Medulla oblongata (tissue), 1 donor: ENCODE measurements at regions not wholly inside any gene's neighbourhood (a gene's known extent, or its start where the extent isn't known, plus 50 kb on each side); places are given as distances from the start of the nearest gene placed in this dataset.
"Not testable (repeated sequence)": the region's sequence is repeated elsewhere in the genome, so short reads cannot be mapped to it uniquely, and the experiment has no call there.

Experiments
- DNase-seq: peaks from one replicate; pipeline ENCODE4 v3.0.0-alpha.2; 2015; ENCODE audit errors: extremely low spot score

DNA sequence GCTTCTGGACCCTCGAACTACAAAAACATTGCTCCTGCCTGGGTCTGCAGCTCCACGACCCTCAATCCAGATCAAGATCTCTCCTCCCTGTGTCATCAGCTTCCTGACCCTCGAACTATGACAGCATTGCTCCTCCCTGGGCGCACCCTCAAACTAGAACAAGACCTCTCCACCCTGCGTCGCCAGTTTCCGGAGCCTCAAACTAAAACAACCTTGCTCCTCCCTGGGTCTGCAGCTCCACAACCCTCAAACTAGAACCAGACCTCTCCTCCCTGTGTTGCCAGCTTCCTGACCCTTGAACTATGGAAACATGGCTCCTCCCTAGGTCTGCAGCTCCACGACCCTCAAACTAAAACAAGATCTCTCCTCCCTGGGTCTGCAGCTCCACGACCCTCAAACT is 339.7 kb upstream of the SULF2 start:
- DNase-seq, result no peak

- DNase-seq, result no peak
Observed at GRCh38 chr20:48124181-48124782, 339.0 kb upstream of the SULF2 start.

GRCh38 chr20:48120120-48120519 is 334.8 kb upstream of the SULF2 start:
- no peak for DNase-seq

DNA sequence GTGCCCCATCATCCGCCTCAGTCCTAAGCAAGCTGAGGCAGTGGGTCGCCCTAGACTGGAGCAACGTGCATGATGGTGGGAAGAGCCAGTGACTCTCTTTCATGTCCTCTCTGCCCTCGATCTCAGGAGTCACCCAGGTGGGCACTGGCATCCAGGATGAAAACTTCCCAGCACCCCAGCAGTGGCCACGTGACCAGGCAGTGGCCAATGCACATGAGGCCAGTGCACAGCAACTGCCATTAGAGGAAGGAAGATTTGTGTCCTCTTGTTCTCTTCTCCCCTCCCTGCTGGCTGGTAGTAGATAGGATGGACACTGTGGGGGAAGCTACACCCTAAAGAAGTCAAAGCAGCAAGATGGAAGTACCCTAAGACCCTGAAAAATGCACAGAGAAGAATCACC is 334.1 kb upstream of the SULF2 start:
- not testable (repeated sequence) for DNase-seq

DNA sequence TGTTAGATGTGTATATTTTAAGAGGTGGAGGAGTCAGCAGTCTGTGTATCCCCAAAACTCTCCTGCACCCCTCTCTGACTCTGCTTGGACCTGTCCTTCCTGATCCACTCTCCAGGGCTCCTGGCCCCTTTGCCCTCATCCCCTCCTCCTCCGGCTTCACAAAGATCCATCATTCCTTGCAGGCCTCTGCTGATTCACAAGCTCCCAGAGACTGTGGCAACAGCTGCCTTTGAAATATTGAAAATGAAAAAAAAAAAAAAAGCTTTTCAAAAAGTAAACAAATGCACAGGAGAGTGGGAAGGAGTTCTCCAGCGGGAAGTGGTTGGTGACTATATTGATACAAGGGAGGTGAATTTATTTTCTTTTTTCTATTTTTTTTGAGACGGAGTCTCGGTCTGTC is 330.2 kb upstream of the SULF2 start:
- DNase-seq, result no peak

GRCh38 chr20:48107560-48107959 is 322.3 kb upstream of the SULF2 start:
- no peak for DNase-seq

GRCh38 chr20:48106428-48106827 is 321.1 kb upstream of the SULF2 start:
- no peak for DNase-seq

DNA sequence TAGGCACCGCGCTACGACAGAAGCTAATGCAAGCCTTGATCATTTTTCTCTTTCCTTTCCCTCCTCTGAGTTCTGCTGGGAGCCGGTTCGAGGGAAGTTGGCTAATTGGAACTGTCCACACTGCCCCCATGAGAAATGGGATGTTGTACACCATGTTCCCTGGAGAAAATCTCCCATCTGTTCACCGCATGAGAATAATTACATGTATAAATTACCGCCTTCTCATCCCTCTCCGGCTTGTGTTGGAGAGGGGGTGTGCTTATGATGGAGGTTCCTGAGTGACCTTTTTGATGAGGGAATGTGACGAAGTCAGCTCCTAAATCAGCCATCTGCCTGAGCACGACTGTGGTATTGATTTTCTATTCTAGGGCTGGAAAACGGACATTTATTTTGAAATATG is 320.2 kb upstream of the SULF2 start:
- no peak for DNase-seq

- DNase-seq, result peak; percentile 6
Observed at GRCh38 chr20:48102931-48103660, 317.8 kb upstream of the SULF2 start.

DNA sequence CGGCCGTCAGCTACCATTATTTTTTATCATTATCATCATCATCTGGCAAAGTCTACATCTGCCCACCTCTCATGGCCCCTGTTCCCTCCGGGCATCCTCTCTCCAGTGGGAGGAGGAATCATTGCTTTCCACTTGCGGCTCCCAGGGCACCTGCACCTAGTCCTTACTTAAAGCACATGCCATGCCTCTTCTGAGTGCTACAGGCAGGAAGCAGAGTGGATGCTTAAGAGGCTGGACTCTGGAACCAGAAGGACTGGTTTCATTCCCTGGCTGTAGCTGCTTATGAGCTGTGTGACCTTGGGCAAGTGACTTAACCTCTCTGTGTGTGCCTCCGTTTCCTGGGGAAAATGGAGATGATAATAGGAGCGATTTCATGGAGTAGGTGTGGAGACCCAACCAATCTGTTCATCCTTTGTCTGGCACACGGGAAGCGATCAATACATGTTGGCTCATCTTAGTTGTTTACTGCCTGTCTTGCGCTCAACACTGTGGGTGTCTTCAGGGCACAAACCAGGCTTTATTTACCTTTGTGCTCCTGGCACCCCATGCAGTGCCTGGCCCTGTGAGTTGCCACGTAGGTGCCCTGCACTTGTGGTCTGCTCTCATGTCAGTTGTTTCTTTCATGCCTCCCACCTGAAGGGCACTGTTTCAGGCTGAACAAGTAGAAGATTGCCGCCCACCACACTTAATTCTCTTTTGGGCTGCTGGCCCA is 317.0 kb upstream of the SULF2 start:
- DNase-seq, result no peak

DNA sequence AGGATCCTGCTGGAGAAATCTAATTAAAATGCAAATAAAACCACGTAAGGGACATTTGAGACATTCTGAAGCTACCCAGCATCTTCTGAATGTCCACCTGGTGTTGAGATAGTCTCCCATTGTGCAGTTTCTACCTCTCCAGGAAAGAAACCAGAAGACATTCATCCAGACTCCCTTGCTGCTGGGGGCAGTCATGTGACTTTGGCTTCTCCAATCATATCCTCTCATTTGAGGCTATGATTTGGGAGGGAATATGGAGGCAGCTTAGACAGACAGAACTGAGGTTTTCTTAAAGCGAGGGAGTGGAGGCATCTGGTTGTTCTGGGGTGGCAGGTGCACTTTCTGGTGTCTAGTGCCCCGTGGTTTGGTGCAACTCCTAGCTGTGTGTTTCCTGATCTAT is 315.2 kb upstream of the SULF2 start:
- DNase-seq, result no peak

GRCh38 chr20:48098866-48099265 is 313.6 kb upstream of the SULF2 start:
- DNase-seq, result no peak

DNA sequence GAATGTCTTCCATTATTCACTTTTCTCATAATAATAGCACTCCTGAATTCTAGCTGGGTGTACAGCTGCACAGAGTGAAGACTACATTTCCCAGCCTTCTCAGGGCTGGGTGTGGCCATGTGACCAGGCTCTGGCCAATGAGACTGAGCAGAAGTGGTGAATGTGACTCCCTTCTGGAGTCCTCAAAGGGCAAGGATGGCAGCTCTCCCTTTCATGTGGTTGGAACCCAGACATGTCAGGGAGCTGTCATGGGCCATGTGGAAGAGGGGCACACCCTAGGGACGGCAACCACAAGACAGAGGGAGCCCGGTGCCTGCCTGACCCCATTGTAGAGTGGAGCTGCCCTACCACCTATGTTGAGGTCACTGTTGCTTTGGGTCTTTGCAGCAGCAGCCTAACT is 312.8 kb upstream of the SULF2 start:
- no peak for DNase-seq

- DNase-seq, result peak; percentile 14
Observed at GRCh38 chr20:48096957-48097890, 311.9 kb upstream of the SULF2 start.

GRCh38 chr20:48096212-48096875 is 311.1 kb upstream of the SULF2 start:
- no peak for DNase-seq

- no peak for DNase-seq
Observed at GRCh38 chr20:48094944-48095343, 309.7 kb upstream of the SULF2 start.

- no peak for DNase-seq
Observed at GRCh38 chr20:48094196-48094749, 309.0 kb upstream of the SULF2 start.

DNA sequence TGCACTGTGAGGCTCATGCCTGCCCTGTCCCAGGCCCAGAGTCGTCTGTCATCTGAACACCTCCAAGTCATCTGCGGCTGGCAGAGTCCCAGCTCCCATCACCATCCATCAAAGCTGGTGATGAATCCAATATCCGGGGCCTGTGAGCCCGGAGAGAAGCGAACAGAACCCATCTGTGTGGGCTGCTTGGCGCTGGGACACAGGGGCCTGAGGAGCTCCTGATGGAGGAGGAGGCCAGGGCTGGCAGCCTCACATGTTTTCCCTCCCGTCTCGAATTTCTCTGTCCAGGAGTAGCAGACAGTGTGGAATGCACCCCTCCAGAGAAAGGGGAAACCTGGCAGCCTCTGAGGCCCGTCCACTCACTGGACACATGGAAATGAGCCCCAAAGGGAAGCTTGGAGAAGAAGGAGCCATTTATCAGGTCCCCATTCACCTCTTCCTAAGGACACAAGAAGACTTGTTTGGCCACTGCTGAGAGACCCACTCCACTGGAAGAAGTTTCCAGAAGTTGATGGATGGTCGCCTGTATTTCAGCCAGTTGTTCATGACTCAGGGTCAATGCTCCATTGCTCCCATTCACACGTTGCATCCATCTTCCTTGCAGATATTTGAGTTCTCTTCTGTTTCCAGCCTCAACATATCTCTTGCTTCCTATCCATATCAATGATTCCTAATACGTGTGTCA is 307.5 kb upstream of the SULF2 start:
- DNase-seq, result no peak

- no peak for DNase-seq
Observed at GRCh38 chr20:48090784-48091183, 305.5 kb upstream of the SULF2 start.

- no peak for DNase-seq
Observed at GRCh38 chr20:48090314-48090713, 305.0 kb upstream of the SULF2 start.

GRCh38 chr20:48080583-48080982 is 295.3 kb upstream of the SULF2 start:
- DNase-seq, result no peak
